ENCODE measurements at regions not wholly inside any gene's neighbourhood (a gene's known extent, or its start where the extent isn't known, plus 50 kb on each side); places are given as distances from the start of the nearest gene placed in this dataset.
"Not testable (repeated sequence)": the region's sequence is repeated elsewhere in the genome, so short reads cannot be mapped to it uniquely, and the experiment has no call there.

GRCh38 chr21:10005791-10006190 lies 515.6 kb upstream of the TPTE start:
- not testable (repeated sequence) for H3K4me1 ChIP-seq; H3K4me3 ChIP-seq (ENCODE audit: low read depth, low read length); H3K36me3 ChIP-seq; H3K27me3 ChIP-seq; DNase-seq; H3K9me3 ChIP-seq

DNA sequence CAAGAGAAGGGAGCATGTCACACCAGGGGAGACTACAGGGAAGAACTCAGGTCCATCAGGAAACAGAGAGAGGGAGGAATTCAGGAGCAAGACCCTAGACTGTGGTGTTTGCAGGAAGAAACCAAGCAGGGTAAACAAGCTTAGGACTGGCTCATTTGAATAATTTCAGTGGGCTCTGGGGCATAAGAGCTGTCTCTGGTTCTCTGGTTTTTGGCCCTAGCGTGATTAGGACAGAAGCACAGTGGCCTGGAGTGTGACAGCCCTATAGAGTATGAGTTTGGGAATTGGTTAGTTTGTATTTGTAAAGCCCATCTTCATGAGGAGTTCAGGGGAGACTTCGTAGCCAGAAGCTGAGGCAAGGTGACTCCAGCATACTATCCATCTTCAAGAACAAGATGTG lies 504.4 kb upstream of the TPTE start:
- not testable (repeated sequence) for DNase-seq; H3K4me3 ChIP-seq (ENCODE audit: low read depth, low read length); H3K36me3 ChIP-seq; H3K27me3 ChIP-seq; H3K9me3 ChIP-seq; H3K4me1 ChIP-seq

GRCh38 chr21:10017757-10018156 lies 503.6 kb upstream of the TPTE start:
- H3K4me3 ChIP-seq (ENCODE audit: low read depth, low read length); H3K4me1 ChIP-seq; H3K36me3 ChIP-seq; DNase-seq; H3K9me3 ChIP-seq; H3K27me3 ChIP-seq: not testable (repeated sequence)

DNA sequence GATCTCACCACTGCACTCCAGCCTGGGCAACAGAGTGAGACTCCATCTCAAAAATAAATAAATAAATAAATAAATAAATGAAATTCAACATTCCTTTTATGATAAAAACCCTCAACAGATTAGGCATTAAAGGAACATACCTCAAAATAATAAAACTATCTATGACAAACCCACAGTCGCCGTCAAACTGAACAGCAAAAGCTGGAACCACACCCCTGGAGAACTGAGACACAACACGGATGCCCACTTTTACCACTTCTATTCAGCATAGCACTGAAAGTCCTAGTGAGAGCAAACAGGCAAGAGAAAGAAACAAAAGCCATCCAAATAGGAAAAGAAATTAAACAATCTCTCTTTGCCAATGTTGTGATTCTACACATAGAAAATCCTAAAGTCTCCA lies 499.9 kb upstream of the TPTE start:
- H3K9me3 ChIP-seq; H3K4me3 ChIP-seq (ENCODE audit: low read depth, low read length); DNase-seq; H3K4me1 ChIP-seq; H3K27me3 ChIP-seq; H3K36me3 ChIP-seq: not testable (repeated sequence)

GRCh38 chr21:10022745-10023144 lies 498.6 kb upstream of the TPTE start:
- H3K4me3 ChIP-seq (ENCODE audit: low read depth, low read length); H3K9me3 ChIP-seq; DNase-seq; H3K27me3 ChIP-seq; H3K4me1 ChIP-seq; H3K36me3 ChIP-seq: not testable (repeated sequence)

Measured in BE2C (cell line).